ENCODE measurements at regions not wholly inside any gene's neighbourhood (a gene's known extent, or its start where the extent isn't known, plus 50 kb on each side); places are given as distances from the start of the nearest gene placed in this dataset.

DNA sequence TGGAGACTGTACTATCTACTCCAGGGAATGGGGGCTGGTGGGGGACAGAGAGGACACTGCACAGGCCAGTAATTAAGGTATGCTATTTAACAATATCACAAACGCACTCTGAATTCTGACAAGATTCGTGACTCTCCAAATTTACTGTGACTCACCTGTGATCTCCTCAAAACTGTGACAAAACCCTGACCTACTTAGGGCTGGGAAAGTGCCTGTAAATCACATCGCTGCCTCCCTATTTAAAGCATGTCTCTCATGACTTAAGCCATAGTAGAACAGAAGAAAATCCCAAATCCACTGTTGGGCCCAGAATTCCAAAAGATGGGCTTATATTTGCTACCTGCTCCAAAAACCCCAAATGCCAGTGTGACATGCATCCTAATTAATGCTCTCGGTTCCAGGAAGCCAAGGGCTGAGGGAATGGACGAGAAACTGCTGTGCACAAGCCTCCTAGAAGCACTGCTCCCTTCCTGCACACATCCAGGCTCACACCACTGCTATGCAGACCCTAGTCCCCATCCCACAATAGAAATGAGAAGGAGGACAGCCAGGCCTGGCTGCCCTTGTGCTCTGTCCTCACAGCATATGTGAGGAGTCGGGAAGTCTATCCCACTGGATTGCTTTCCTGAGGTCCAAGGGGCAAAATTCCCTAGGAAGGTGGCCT lies 187.7 kb upstream of the CHRNA7 start:
- H3K9ac ChIP-seq (ENCODE audit: low read length): no peak overlapping the region
- no peak overlapping the region for H3K27ac ChIP-seq (ENCODE audit: low read length)
- DNase-seq: no peak
- H3K79me2 ChIP-seq (ENCODE audit: low read length): no peaks in the 10 kb centered on the region
- no peak overlapping the region for H2AFZ ChIP-seq (ENCODE audit: low read length)
- no peaks in the 10 kb centered on the region for H4K20me1 ChIP-seq (ENCODE audit: insufficient read depth, low read depth, low read length)
- H3K4me2 ChIP-seq (ENCODE audit: low read depth, low read length, poor library complexity, severe bottlenecking): no peak overlapping the region
- H3K9me3 ChIP-seq (ENCODE audit: low read length): no peaks in the 10 kb centered on the region
- no peaks in the 10 kb centered on the region for H3K9me2 ChIP-seq (replicated peaks; ENCODE audit: insufficient read depth, low read length)
- H3K36me3 ChIP-seq (ENCODE audit: insufficient read depth, low read length): no peaks in the 10 kb centered on the region
- no peaks in the 10 kb centered on the region for H3K27me3 ChIP-seq (ENCODE audit: low read length)
- no peak overlapping the region for H3K4me3 ChIP-seq (ENCODE audit: low read length)
- peaks cover 5% of the 10 kb centered on the region for H3K4me1 ChIP-seq (ENCODE audit: low read length)

DNA sequence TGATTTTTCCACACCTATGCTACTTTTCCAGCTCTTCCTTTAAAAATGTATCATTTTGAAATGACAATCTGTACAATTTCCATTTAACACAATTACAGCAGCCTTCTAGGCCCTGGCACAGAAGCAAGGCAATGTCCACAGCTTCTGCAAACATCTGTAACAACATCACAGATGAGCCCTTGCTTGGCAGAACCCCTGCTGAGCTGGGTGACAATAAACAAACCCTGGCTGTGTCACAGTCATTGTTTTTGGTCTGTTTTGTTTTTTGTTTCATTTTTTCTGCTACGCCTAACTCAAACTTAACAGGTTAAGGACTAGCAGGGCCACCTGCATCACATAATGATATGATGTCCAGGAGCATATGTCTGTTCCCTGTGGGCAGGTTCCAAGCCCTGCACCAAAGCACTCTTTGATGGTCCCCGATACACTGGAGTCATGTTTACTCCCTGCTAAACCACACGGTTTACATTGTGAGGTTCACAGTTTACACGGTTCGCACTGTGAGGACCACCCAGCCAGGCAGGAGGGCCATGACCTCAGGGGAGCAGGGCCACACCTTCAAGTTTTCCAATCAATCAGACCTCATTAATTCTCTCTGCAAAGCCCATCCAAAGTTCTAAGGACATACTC lies 186.8 kb upstream of the CHRNA7 start:
- Histone ChIP-seq H2AFZ (ENCODE audit: low read length) (no peak overlapping the region), H3K9me2 (replicated peaks; ENCODE audit: insufficient read depth, low read length) (no peaks in the 10 kb centered on the region), H3K4me1 (ENCODE audit: low read length) (peaks cover 5% of the 10 kb centered on the region), H4K20me1 (ENCODE audit: insufficient read depth, low read depth, low read length) (no peaks in the 10 kb centered on the region), H3K4me2 (ENCODE audit: low read depth, low read length, poor library complexity, severe bottlenecking) (no peak overlapping the region), H3K27me3 (ENCODE audit: low read length) (no peaks in the 10 kb centered on the region), H3K27ac (ENCODE audit: low read length) (no peak overlapping the region), H3K9ac (ENCODE audit: low read length) (no peak overlapping the region), H3K36me3 (ENCODE audit: insufficient read depth, low read length) (no peaks in the 10 kb centered on the region), H3K4me3 (ENCODE audit: low read length) (no peak overlapping the region), H3K9me3 (ENCODE audit: low read length) (no peaks in the 10 kb centered on the region), H3K79me2 (ENCODE audit: low read length) (no peaks in the 10 kb centered on the region)
- DNase-seq: no peak

- DNase-seq: no peak
- no peaks in the 10 kb centered on the region for H3K9me2 ChIP-seq (replicated peaks; ENCODE audit: insufficient read depth, low read length)
Measured at GRCh38 chr15:31845791-31846190, 184.5 kb upstream of the CHRNA7 start.

DNA sequence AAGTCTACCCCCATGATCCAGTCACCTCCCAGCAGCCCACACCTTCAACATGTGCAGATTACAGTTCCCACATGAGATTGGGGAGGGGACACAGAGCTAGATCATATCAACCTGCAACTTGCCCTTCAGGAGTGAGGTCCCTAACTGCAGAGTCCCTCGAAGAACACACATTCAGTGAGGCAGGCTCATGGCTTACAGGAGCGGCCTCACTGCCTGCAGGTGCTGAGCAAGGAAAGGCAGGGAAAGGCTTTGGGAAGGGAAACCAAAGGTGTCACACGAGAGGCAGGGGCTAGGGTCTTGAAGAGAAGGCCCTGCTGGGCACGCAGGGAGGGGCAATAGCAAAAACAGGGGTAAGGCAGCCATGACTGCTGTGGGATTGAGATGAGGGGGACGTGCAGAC lies 182.4 kb upstream of the CHRNA7 start:
- Histone ChIP-seq H2AFZ (ENCODE audit: low read length) (no peak overlapping the region), H3K4me1 (ENCODE audit: low read length) (no peaks in the 10 kb centered on the region), H3K9me2 (replicated peaks; ENCODE audit: insufficient read depth, low read length) (no peaks in the 10 kb centered on the region), H3K4me2 (ENCODE audit: low read depth, low read length, poor library complexity, severe bottlenecking) (no peak overlapping the region), H3K27ac (ENCODE audit: low read length) (no peak overlapping the region), H3K9ac (ENCODE audit: low read length) (no peak overlapping the region), H4K20me1 (ENCODE audit: insufficient read depth, low read depth, low read length) (no peaks in the 10 kb centered on the region), H3K36me3 (ENCODE audit: insufficient read depth, low read length) (no peaks in the 10 kb centered on the region), H3K27me3 (ENCODE audit: low read length) (no peaks in the 10 kb centered on the region), H3K4me3 (ENCODE audit: low read length) (no peak overlapping the region), H3K79me2 (ENCODE audit: low read length) (no peaks in the 10 kb centered on the region), H3K9me3 (ENCODE audit: low read length) (no peaks in the 10 kb centered on the region)
- no peak for DNase-seq

More at GRCh38 chr15:31845791-31846190, 184.5 kb upstream of the CHRNA7 start:
- Histone ChIP-seq H3K9ac (ENCODE audit: low read length) (no peak overlapping the region), H3K27me3 (ENCODE audit: low read length) (no peaks in the 10 kb centered on the region), H3K4me3 (ENCODE audit: low read length) (no peak overlapping the region), H3K4me2 (ENCODE audit: low read depth, low read length, poor library complexity, severe bottlenecking) (no peak overlapping the region), H3K79me2 (ENCODE audit: low read length) (no peaks in the 10 kb centered on the region), H2AFZ (ENCODE audit: low read length) (no peak overlapping the region), H4K20me1 (ENCODE audit: insufficient read depth, low read depth, low read length) (no peaks in the 10 kb centered on the region), H3K36me3 (ENCODE audit: insufficient read depth, low read length) (no peaks in the 10 kb centered on the region), H3K9me3 (ENCODE audit: low read length) (no peaks in the 10 kb centered on the region), H3K4me1 (ENCODE audit: low read length) (peaks cover under 1% of the 10 kb centered on the region), H3K27ac (ENCODE audit: low read length) (no peak overlapping the region)

DNA sequence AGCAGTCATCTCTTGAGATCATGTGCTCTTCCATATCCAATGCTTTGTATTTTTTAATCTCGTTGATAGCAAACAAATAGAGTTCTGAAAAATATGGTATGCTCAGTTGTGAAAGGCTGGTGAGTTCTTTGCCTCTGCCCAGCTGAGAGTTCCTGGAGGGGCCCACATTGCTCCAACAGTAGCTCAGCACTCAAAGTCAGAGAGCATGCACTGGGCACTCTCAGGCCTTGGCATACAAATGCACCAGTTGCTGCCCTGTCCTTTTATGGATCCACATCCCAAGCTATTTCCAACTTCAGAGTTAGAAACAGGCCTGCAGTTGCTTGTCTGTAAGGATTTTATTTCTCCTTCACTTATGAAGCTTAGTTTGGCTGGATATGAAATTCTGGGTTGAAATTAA lies 181.7 kb upstream of the CHRNA7 start:
- no peaks in the 10 kb centered on the region for H4K20me1 ChIP-seq (ENCODE audit: insufficient read depth, low read depth, low read length)
- H3K9ac ChIP-seq (ENCODE audit: low read length): no peak overlapping the region
- no peak for DNase-seq

GRCh38 chr15:31852933-31853799 lies 177.1 kb upstream of the CHRNA7 start:
- Histone ChIP-seq H3K4me1 (ENCODE audit: low read length) (no peaks in the 10 kb centered on the region), H3K9me3 (ENCODE audit: low read length) (no peaks in the 10 kb centered on the region), H3K27ac (ENCODE audit: low read length) (no peak overlapping the region), H4K20me1 (ENCODE audit: insufficient read depth, low read depth, low read length) (peaks cover 5% of the 10 kb centered on the region; the same call in 1 of the 2 replicates), H3K9ac (ENCODE audit: low read length) (no peak overlapping the region), H3K4me2 (ENCODE audit: low read depth, low read length, poor library complexity, severe bottlenecking) (no peak overlapping the region), H3K27me3 (ENCODE audit: low read length) (no peaks in the 10 kb centered on the region), H3K36me3 (ENCODE audit: insufficient read depth, low read length) (no peaks in the 10 kb centered on the region), H2AFZ (ENCODE audit: low read length) (no peak overlapping the region), H3K79me2 (ENCODE audit: low read length) (no peaks in the 10 kb centered on the region), H3K9me2 (replicated peaks; ENCODE audit: insufficient read depth, low read length) (no peaks in the 10 kb centered on the region), H3K4me3 (ENCODE audit: low read length) (no peak overlapping the region)
- DNase-seq: no peak

More for the DNA sequence above, 181.7 kb upstream of the CHRNA7 start:
- no peaks in the 10 kb centered on the region for H3K9me3 ChIP-seq (ENCODE audit: low read length)
- no peak overlapping the region for H2AFZ ChIP-seq (ENCODE audit: low read length)
- H3K27me3 ChIP-seq (ENCODE audit: low read length): no peaks in the 10 kb centered on the region
- H3K79me2 ChIP-seq (ENCODE audit: low read length): no peaks in the 10 kb centered on the region
- H3K4me3 ChIP-seq (ENCODE audit: low read length): no peak overlapping the region
- no peaks in the 10 kb centered on the region for H3K9me2 ChIP-seq (replicated peaks; ENCODE audit: insufficient read depth, low read length)
- no peak overlapping the region for H3K4me2 ChIP-seq (ENCODE audit: low read depth, low read length, poor library complexity, severe bottlenecking)
- no peaks in the 10 kb centered on the region for H3K36me3 ChIP-seq (ENCODE audit: insufficient read depth, low read length)
- no peaks in the 10 kb centered on the region for H3K4me1 ChIP-seq (ENCODE audit: low read length)
- no peak overlapping the region for H3K27ac ChIP-seq (ENCODE audit: low read length)

DNA sequence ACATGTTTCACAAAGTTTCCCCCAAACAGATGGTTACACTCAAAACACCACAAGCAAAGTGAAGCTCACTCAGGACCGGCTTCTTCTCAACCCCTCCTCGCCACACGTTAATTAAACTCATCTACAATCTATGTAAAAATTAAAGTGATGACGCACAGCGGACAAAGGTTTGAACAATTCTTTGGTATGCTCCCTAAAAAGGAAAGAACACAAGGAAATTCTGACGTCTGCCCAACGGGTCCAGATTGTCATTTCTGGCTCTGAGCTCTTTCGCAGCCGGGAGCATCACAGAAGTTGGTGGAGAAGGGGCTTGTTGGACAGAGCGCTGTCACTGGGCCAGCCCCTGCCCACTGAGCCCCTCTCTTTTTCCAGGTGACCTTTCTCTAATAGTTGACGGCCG lies 173.7 kb upstream of the CHRNA7 start:
- Histone ChIP-seq H3K36me3 (ENCODE audit: insufficient read depth, low read length) (no peaks in the 10 kb centered on the region), H3K27me3 (ENCODE audit: low read length) (no peaks in the 10 kb centered on the region), H3K27ac (ENCODE audit: low read length) (no peak overlapping the region), H3K4me1 (ENCODE audit: low read length) (no peaks in the 10 kb centered on the region), H3K79me2 (ENCODE audit: low read length) (no peaks in the 10 kb centered on the region), H4K20me1 (ENCODE audit: insufficient read depth, low read depth, low read length) (peaks cover 5% of the 10 kb centered on the region; the same call in 1 of the 2 replicates), H3K9me3 (ENCODE audit: low read length) (no peaks in the 10 kb centered on the region), H3K4me2 (ENCODE audit: low read depth, low read length, poor library complexity, severe bottlenecking) (no peak overlapping the region), H3K4me3 (ENCODE audit: low read length) (no peak overlapping the region), H3K9me2 (replicated peaks; ENCODE audit: insufficient read depth, low read length) (no peaks in the 10 kb centered on the region), H3K9ac (ENCODE audit: low read length) (no peak overlapping the region), H2AFZ (ENCODE audit: low read length) (no peak overlapping the region)
- no peak for DNase-seq

DNA sequence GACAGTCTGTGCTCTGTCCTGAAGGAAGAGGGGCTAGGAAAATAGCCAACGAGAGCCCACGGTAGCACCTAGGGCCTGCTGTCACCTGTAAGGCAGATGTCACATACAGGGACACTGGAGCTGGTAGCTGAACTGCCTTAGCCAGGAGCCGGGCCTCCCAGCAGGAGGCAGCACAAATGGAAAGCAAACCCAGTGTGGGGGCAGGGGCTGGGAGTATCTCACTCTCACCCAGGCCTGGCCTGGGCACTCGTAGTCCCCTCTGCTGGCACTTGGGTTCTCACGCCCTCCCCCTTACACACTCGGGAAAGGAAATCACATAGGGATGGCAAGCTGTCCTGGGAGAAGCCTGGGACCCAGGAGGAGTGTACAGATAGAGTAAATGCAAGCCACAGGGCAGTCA lies 173.1 kb upstream of the CHRNA7 start:
- Histone ChIP-seq H4K20me1 (ENCODE audit: insufficient read depth, low read depth, low read length) (peaks cover 5% of the 10 kb centered on the region; the same call in 1 of the 2 replicates), H3K9me3 (ENCODE audit: low read length) (no peaks in the 10 kb centered on the region), H3K79me2 (ENCODE audit: low read length) (no peaks in the 10 kb centered on the region), H2AFZ (ENCODE audit: low read length) (no peak overlapping the region), H3K4me1 (ENCODE audit: low read length) (no peaks in the 10 kb centered on the region), H3K9ac (ENCODE audit: low read length) (no peak overlapping the region), H3K27me3 (ENCODE audit: low read length) (no peaks in the 10 kb centered on the region), H3K9me2 (replicated peaks; ENCODE audit: insufficient read depth, low read length) (no peaks in the 10 kb centered on the region), H3K27ac (ENCODE audit: low read length) (no peak overlapping the region), H3K4me3 (ENCODE audit: low read length) (no peak overlapping the region), H3K4me2 (ENCODE audit: low read depth, low read length, poor library complexity, severe bottlenecking) (no peak overlapping the region), H3K36me3 (ENCODE audit: insufficient read depth, low read length) (no peaks in the 10 kb centered on the region)
- peak; percentile 44 for DNase-seq
